Dendritic cell treated with granulocyte-macrophage colony-stimulating factor and Interleukin-4, amounts not matched to agents 40 ng/mL and 50 ng/mL, for 4 days (primary cell): ENCODE measurements at regions not wholly inside any gene's neighbourhood (a gene's known extent, or its start where the extent isn't known, plus 50 kb on each side); places are given as distances from the start of the nearest gene placed in this dataset.
"Not testable (repeated sequence)": the region's sequence is repeated elsewhere in the genome, so short reads cannot be mapped to it uniquely, and the experiment has no call there.

Source experiments
- H3K27ac Mint-ChIP-seq: one replicate; pipeline ENCODE4 v1.8.0; 2022; ENCODE audit warnings: mild to moderate bottlenecking, mixed read lengths
- H3K27me3 Mint-ChIP-seq: one replicate; pipeline ENCODE4 v1.8.0; 2022; ENCODE audit warnings: mild to moderate bottlenecking, mixed read lengths
- H3K36me3 Mint-ChIP-seq: one replicate; pipeline ENCODE4 v1.8.0; 2022; ENCODE audit warnings: low read depth, mixed read lengths
- H3K4me1 Mint-ChIP-seq: one replicate; pipeline ENCODE4 v1.8.0; 2022; ENCODE audit warnings: low read depth, mixed read lengths
- H3K4me3 Mint-ChIP-seq: one replicate; pipeline ENCODE4 v1.8.0; 2022; ENCODE audit warnings: mild to moderate bottlenecking, moderate library complexity, mixed read lengths
- H3K9me3 Mint-ChIP-seq: one replicate; pipeline ENCODE4 v1.8.0; 2022; ENCODE audit warnings: mixed read lengths
- intact Hi-C: fragments of 100-400 bp; cut with micrococcal nuclease; formaldehyde crosslinking; loops from one replicate; pipeline ENCODE4 v1.15.0; 2022

DNA sequence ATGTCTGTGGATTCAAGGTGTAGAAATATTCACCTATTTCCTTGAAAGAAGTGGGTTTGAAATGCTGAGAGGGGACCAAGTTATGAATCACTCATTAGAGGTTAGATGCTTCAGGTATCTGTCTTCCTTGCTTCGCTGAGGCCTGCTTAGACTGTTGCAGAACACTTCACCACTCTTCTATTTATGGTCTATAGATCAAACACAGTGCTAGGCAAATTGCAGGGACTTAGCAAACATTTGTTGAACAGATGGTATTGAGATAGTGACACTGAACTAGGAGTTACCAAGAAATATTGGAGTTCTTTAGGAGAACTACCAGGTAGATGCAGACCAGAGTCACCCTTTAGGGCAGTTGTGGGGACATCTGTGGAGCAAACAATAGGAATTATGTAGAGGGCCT, 123.8 kb downstream of the RFPL4B start:
- H3K27me3 Mint-ChIP-seq: no peaks in the 10 kb centered on the region
- no peaks in the 10 kb centered on the region for H3K36me3 Mint-ChIP-seq
- intact Hi-C loops: no loop called here
- H3K4me1 Mint-ChIP-seq: no peaks in the 10 kb centered on the region
- H3K27ac Mint-ChIP-seq: no peak overlapping the region
- H3K4me3 Mint-ChIP-seq: no peak overlapping the region
- no peaks in the 10 kb centered on the region for H3K9me3 Mint-ChIP-seq

DNA sequence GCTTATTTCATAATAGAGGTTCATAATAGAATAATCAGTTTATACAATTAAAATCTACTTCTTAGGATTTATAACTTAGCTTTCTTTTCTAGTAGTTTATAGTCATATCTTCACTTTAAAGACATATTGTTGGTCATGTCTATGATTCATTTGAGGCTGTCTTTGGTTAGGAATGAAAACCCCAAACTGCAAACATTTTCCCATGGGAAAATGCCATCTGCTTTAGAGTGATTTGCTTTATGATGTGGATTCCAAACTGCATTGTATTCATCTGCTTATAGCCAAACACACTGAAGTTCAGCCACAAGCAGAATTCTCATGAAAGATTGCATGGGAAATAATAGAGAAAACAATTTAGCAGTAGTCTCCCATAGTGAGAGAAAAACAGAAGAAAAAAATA, 128.0 kb downstream of the RFPL4B start:
- no peak overlapping the region for H3K4me3 Mint-ChIP-seq
- peaks cover 5% of the 10 kb centered on the region for H3K9me3 Mint-ChIP-seq
- H3K27ac Mint-ChIP-seq: no peak overlapping the region

DNA sequence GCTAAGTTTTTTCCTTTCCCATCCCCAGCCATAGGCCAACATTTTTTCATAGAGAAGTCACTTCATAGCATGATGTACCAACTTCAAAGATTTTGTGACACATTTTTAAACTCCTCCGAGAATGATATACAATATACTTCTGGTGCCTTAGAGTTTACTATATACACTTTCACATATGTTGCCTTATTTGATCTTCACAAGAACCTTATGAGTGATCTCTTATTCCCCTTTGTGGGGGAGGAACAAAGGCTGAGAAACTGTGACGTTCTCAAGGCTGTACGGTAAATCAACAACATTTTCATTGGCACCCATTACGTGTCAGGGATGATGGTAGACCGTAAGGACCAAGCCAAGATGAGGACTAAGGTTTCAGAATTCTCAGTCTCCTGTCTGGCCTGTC, 130.0 kb downstream of the RFPL4B start:
- intact Hi-C loops: no loop called here

More for the DNA sequence above, 128.0 kb downstream of the RFPL4B start:
- no peaks in the 10 kb centered on the region for H3K27me3 Mint-ChIP-seq
- no peaks in the 10 kb centered on the region for H3K36me3 Mint-ChIP-seq
- intact Hi-C loops: no loop called here
- H3K4me1 Mint-ChIP-seq: no peaks in the 10 kb centered on the region

DNA sequence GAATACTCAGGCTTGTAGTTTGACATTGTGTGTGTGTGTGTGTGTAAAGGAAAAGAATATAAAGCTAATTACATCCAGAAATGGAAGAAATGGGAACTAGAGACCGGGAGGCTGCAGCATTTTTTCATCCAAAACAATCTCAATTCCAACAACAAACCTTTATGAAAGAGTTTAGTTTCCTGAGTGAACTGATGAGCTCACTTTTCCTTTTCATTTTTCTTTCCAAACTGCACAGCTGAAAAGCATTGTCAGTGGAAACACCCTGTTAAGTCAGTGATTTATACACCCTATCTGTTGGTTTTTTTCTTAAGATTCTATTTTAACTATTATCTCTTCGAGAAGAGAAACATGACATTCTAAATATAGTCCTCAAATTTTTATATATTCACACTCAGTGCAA, 130.9 kb downstream of the RFPL4B start:
- no peak overlapping the region for H3K27ac Mint-ChIP-seq
- H3K4me1 Mint-ChIP-seq: no peaks in the 10 kb centered on the region

More for the DNA sequence above, 130.0 kb downstream of the RFPL4B start:
- Mint-ChIP-seq H3K27ac (no peak overlapping the region), H3K36me3 (no peaks in the 10 kb centered on the region), H3K4me1 (no peaks in the 10 kb centered on the region), H3K4me3 (no peak overlapping the region), H3K27me3 (no peaks in the 10 kb centered on the region), H3K9me3 (peaks cover 11% of the 10 kb centered on the region)

DNA sequence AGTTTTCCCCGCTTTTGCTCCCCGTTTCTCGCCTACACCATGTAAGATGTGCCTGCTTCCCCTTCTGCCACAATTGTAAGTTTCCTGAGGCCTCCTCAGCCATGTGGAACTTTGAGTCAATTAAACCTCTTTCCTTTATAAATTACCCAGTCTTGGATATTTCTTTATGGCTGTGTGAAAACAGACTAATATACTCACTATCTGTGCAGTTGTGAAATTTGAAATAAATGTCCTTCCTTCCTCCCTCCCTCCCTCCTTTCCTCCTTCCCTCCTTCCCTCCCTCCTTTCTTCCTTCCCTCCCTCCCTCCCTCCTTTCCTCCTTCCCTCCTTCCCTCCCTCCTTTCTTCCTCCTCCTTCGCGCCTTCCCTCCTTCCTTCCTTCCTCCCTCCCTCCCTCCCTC, 132.8 kb downstream of the RFPL4B start:
- H3K9me3 Mint-ChIP-seq: peaks cover 11% of the 10 kb centered on the region
- H3K4me3 Mint-ChIP-seq, intact Hi-C loops, H3K36me3 Mint-ChIP-seq, H3K27ac Mint-ChIP-seq, H3K27me3 Mint-ChIP-seq, H3K4me1 Mint-ChIP-seq: not testable (repeated sequence)

More for the DNA sequence above, 130.9 kb downstream of the RFPL4B start:
- Mint-ChIP-seq H3K4me3 (no peak overlapping the region), H3K27me3 (no peaks in the 10 kb centered on the region), H3K36me3 (no peaks in the 10 kb centered on the region), H3K9me3 (peaks cover 11% of the 10 kb centered on the region)
- intact Hi-C loops: no loop called here

DNA sequence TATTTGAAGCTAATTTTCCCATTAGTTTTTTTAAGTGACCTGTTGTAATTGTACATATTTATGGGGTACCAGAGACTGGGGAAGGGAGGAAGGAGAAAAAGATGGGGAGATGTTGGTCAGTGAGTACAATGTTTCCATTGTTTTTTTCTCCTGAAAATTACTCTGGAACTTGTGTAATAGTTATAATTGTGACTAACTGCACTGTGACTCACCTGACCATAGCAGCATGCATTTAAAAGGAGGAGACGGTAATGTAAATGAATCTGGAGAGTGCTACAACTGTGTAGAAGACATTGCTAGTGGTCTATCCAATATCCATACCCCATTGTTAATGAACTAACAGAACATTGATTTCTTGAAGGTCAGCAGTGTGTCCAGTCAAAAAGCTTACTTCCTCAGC, 133.4 kb downstream of the RFPL4B start:
- H3K36me3 Mint-ChIP-seq: no peaks in the 10 kb centered on the region
- intact Hi-C loops: no loop called here
- no peak overlapping the region for H3K27ac Mint-ChIP-seq
- H3K4me1 Mint-ChIP-seq: no peaks in the 10 kb centered on the region
- peaks cover 11% of the 10 kb centered on the region for H3K9me3 Mint-ChIP-seq
- no peak overlapping the region for H3K4me3 Mint-ChIP-seq
- H3K27me3 Mint-ChIP-seq: no peaks in the 10 kb centered on the region

DNA sequence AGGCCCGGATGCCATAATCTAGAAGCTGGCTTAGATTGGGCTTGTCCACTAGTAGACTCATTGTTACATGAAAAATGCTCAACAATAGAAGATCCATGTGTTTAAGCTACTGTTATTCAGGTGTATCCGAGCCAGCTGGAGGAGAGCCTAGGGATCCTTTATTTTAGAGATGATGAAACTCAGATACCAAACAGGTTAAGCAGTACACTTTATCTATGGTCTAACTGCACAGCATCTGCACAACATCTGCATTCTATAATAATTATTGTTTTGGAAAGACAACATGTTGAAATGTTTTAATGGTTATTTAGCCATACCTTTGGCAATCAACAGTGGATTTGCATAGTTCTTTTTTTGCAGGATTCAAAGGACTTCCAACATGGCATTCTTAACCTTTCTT, 134.1 kb downstream of the RFPL4B start:
- H3K36me3 Mint-ChIP-seq: no peaks in the 10 kb centered on the region
- no peaks in the 10 kb centered on the region for H3K27me3 Mint-ChIP-seq
- no peaks in the 10 kb centered on the region for H3K4me1 Mint-ChIP-seq
- no peak overlapping the region for H3K4me3 Mint-ChIP-seq
- H3K9me3 Mint-ChIP-seq: peaks cover 11% of the 10 kb centered on the region
- no peak overlapping the region for H3K27ac Mint-ChIP-seq
- intact Hi-C loops: no loop called here

DNA sequence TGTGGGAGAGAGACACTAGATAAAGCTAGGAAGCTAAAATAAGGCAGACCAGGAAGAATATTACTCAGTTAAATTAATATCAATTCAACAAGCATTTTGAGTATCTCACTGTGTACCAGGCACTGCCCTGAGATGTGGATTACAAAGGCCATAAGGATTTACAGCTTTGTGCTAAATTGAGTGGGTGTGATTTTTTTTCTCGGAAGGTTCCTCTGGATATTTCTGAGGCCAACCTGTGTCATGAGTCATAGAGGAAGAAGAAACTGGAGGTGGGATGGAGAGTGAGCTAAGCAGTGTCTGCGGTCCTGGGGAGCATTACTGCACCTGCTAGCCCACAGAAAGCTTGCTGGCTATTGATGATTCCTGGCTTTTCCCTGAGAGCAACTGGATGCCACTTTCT, 135.2 kb downstream of the RFPL4B start:
- Mint-ChIP-seq H3K36me3 (no peaks in the 10 kb centered on the region), H3K9me3 (peaks cover 11% of the 10 kb centered on the region), H3K4me3 (no peak overlapping the region), H3K27me3 (no peaks in the 10 kb centered on the region), H3K4me1 (no peaks in the 10 kb centered on the region), H3K27ac (no peak overlapping the region)
- intact Hi-C loops: no loop called here

DNA sequence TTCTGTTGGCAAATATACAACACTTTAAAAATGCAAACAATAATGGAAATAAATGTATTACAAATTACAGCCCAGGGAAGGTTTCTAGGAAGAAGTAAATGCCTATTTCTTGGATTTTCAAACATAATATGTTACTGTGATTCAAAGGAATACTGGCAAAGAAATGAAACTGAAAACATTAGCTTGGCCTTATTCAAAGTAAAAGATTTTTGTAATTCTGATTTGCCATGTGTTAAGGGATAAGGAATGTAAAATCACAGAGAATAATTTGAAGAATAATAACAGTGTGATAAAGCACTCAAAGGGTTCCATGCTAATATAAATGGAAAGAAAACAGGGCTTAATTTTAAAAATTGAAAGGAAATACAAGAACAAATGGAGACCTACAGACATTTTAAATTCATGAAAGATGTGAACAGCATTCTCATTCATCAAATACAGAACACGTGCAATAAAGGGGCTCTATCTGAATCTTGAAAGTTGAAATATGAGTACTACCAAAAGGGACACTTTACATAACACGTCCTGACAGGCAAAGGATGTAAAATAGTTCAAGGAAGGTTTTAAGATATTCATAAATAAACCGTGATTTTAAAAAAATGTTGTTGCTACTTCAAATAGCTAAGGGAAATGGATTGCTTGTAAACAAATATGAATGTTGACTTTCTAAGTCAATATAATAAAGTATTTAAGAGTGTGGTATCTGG, 138.1 kb downstream of the RFPL4B start:
- Mint-ChIP-seq H3K4me1 (no peaks in the 10 kb centered on the region), H3K36me3 (no peaks in the 10 kb centered on the region), H3K4me3 (no peak overlapping the region), H3K27me3 (no peaks in the 10 kb centered on the region), H3K27ac (no peak overlapping the region), H3K9me3 (peaks cover 4% of the 10 kb centered on the region)
- intact Hi-C loops: no loop called here

DNA sequence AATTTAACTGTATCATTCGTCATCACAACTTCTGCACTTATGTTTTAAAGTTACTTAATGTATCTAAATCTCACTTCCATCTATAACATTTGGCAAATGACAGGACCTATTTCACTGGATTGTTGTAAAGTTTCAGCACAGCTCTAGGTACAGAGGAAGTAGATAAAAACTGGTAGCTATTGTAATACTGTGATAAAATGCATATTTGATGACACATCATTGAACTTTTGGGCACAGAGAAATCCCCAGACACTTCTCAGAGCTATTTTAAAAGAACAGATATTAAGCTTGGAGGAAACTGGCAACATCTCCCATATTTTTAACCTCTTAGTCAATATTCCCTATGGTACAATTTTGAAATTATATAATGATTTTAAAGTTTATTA, 138.7 kb downstream of the RFPL4B start:
- intact Hi-C loops: no loop called here
- Mint-ChIP-seq H3K4me3 (no peak overlapping the region), H3K27me3 (no peaks in the 10 kb centered on the region), H3K4me1 (no peaks in the 10 kb centered on the region), H3K9me3 (no peaks in the 10 kb centered on the region), H3K27ac (no peak overlapping the region), H3K36me3 (no peaks in the 10 kb centered on the region)

DNA sequence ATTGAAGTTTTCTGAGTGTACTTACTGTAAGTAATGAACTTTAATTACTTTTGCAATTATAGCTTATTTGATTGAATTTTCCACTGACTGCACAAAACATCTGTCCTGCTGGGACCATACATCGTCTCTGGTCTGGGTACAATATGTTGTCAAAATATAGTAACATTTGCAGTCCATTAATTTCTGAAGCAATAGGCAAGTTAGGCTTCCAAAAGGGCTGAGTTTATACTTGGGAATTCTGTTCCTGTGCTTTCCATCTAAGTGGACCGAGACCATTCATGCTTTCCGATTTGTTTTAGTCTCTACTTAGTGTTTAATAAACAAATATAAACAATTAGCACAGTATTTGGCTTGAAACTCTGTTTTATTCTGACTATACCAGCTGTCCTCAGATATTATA, 139.3 kb downstream of the RFPL4B start:
- no peak overlapping the region for H3K27ac Mint-ChIP-seq
- H3K4me1 Mint-ChIP-seq: no peaks in the 10 kb centered on the region
- H3K4me3 Mint-ChIP-seq: no peak overlapping the region
- no peaks in the 10 kb centered on the region for H3K36me3 Mint-ChIP-seq
- H3K27me3 Mint-ChIP-seq: no peaks in the 10 kb centered on the region
- intact Hi-C loops: no loop called here
- H3K9me3 Mint-ChIP-seq: no peaks in the 10 kb centered on the region

DNA sequence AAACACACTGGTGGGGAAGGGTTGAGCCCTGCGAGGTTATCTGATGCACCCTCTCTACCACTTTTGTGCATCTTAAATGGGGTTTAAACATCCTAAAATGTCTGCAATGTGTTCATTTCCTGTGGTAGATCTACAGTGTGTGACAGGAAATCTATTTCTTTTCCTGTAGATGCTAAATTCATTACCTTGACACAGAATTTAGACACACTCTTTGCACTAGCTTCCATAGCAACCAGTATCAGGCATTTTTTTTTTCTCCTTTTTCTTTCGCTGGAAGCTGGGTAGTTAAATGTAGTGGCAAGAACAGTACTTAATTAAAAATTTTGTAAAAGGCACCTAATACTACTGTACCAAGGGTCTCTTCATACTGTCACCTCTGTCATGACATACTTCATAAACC, 141.1 kb downstream of the RFPL4B start:
- H3K36me3 Mint-ChIP-seq: no peaks in the 10 kb centered on the region
- intact Hi-C loops: no loop called here
- no peaks in the 10 kb centered on the region for H3K27me3 Mint-ChIP-seq
- H3K9me3 Mint-ChIP-seq: no peaks in the 10 kb centered on the region
- no peaks in the 10 kb centered on the region for H3K4me1 Mint-ChIP-seq
- H3K4me3 Mint-ChIP-seq: no peak overlapping the region
- H3K27ac Mint-ChIP-seq: no peak overlapping the region

DNA sequence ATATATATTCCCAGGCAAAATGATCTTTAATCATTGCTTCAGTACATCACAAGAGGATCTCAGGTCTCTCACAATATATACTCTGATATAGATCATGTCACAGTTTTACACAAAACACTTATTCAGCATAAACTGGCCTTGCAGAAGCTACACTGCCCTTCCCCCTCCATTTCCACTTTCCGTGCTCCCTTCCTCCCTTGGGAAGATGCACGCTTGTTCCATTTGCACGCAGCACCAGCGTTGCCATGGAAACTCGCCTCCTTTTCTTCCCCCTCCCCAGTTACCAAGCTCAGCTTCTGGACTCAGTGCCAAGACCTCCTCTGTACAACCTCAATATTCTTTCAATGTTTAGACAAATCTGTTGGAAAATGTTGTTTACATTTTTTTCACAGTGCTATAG, 154.6 kb downstream of the RFPL4B start:
- Mint-ChIP-seq H3K36me3 (no peaks in the 10 kb centered on the region), H3K27me3 (no peaks in the 10 kb centered on the region), H3K9me3 (no peaks in the 10 kb centered on the region), H3K4me3 (no peak overlapping the region), H3K27ac (no peak overlapping the region), H3K4me1 (no peaks in the 10 kb centered on the region)
- intact Hi-C loops: no loop called here

DNA sequence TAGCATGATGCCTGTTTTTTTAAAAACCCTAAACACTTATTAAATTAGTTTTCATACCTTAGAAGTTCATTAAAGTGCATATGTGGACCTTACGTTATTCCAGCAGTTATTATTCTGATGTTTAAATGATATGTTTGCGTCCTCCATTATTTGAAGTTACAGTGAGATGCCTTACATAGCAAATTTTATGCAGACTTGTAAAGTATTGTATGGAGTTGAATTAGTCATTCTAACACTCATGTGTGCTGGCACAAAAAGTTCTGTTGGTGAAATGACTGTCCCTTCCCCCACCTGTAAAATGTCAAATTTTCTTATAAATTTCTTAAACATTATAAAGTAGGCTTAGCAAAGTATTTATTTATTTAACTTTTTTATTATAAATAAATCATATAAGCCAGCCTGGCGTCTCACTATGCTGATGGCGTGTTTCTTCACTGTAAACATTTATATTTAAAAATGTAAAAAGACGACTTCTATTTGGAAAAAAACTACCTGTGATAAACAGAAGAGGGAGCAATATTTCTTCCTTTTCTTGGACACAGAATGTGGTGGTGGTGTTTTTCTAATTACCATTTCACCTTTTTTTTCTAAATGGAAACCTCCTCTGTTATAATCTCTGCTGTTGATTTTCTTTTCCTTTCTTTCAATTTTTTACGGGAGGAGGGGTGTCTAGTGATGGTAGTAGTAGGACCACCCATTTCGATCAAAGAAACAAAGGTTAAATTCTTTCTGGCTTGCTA, 155.4 kb downstream of the RFPL4B start:
- Mint-ChIP-seq H3K27ac (no peak overlapping the region), H3K36me3 (no peaks in the 10 kb centered on the region), H3K4me1 (no peaks in the 10 kb centered on the region), H3K9me3 (no peaks in the 10 kb centered on the region), H3K4me3 (no peak overlapping the region), H3K27me3 (no peaks in the 10 kb centered on the region)
- intact Hi-C loops: no loop called here
